ENCODE measurements at regions not wholly inside any gene's neighbourhood (a gene's known extent, or its start where the extent isn't known, plus 50 kb on each side); places are given as distances from the start of the nearest gene placed in this dataset.

DNA sequence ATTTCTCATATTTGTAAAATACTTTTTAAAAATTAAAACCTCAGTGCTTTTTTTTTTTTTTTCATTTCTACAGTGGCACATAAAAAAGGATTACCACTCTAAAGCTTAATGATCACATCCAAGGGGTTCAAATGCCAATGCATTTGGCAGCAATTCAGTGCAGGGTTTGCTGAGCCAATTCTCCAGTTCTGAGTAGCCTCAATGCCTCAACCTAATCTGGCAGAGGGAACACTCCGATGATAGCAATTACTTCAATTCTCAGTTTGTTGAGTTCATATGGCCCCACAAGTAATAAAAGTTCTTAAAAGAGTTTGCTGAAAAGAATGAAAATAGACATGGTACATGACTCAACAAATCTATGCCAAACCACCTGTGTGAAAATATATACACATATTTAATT is 79.3 kb upstream of the RBMS3 start:
- no peak for DNase-seq

DNA sequence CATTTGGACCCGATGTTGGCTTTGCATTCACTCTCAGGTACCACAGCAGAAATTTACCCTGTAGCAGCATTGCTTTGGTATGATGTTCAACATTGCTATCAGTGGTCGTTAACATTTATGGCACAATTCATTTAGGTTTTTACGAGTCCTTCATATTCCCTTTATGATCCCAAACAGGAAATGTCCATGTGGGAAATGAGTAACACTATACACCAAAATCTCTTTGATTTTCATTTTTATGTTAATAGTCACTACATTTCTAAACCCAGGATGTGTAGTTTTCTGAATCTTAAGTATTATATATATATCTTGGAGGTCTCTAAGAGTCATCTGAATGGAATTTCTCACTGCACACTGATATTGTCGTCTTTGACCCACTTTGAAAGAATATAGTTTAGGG is 78.5 kb upstream of the RBMS3 start:
- no peak for DNase-seq

DNA sequence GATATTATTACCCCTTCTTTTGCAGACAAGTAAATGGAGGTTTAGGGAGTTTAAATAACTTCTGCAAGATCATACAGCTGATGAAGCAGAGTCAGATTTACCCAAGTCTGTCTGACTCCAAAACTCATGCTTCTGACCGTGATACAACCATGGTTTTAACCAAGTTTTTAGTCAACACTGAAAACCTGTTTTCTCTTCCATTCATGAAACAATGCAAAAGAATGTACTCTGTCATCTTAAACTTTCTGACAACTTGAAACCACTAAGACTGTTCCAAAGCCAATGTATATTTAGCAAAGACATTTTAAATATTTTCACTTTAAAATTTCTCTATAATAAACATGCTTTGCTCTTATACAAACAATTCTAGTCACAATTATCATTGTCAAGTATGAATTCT is 77.0 kb upstream of the RBMS3 start:
- DNase-seq, result no peak

DNA sequence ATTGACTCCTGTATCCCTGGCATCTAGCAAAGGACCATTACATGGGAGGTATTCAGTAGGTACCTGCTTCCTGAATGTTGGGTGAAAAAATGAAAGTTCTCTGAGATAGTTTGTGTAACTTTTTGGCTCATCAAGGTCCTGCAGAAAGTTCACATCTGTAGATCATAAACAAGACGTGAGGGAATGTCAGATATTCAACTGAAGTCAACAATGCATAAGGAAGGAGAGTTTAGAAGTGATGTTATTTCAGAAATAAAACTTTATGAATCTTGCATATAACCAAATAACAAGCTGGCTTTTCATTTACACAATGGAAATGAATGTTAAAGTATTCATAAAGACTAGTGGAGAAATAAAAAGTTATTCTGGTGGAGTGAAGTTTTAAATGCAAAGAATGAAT is 73.4 kb upstream of the RBMS3 start:
- DNase-seq, result no peak

DNA sequence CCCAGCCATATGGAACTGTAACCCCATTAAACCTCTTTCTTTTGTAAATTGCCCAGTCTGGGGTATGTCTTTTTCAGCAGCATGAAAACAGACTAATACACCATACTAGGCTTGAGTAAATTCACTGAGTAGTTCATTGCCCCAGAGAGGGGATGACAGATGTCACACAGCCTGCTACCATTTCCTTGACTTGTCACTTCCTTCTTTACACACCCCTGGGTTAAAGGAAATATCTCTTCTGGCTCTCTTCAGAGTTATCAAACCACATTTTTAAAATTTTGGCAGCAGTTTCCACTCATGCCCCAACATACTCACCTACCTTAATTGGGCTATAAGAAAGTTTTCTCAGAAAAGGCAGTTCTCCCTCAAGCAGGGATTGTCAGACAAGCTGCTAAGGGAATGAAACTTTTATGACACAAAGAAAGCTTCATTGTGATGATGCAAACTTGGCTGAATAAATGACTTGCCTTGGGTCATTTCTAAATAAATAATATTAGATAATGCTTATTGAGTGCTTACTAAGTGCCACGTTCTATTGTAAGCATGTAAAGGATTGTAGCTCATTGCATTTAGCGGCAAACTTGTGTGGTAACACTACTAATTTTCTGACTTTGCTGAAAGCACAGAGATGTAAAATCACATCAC is 68.0 kb upstream of the RBMS3 start:
- DNase-seq, result no peak

DNA sequence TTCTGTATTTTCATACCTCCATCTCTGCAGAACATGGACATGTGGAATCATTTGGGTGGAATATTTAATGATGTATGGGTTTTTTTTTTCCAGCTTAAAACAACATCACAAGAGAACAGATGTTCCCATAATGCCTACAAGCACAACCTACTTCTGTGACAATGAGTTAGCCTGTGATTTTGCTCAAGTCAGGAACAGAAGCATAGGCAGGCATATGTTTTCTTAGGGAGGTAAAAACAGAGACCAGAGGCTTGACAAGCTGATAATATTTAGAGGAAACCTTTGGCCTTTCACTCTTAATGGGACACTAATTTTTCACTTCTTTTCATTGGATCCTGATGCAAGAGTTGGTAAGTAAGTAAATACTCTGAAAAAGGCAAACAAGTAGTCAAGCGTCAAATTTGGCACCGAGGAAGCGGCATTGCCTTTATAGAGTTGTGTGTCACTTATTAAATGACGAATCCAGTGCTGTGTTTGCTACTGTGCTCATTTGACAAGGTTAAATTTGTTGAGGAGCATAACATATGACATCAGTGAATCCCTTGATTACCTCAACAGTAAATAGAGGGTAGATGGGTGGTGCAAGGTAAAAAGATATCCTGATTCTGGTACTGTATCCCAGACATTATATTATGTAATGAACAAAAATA is 66.7 kb upstream of the RBMS3 start:
- DNase-seq, result no peak

DNA sequence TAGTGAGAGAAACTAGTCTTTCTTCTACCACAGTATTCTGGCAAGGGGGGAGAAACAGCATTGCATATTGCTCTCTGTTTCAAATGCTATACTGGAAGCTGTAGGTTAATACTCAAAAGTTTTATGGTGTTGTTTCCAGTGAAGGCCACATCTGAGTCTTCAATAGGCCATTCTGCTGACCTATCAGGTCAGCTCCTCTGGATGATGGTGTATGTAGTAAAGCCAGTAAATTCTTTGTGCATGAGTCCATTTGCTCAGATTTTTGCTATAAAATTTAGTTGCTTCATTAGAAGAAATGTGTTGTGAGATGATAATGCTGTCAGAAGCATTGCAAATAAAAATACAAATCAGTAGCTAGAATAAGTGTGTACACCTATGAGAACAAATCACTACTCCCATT is 64.9 kb upstream of the RBMS3 start:
- DNase-seq, result no peak

DNA sequence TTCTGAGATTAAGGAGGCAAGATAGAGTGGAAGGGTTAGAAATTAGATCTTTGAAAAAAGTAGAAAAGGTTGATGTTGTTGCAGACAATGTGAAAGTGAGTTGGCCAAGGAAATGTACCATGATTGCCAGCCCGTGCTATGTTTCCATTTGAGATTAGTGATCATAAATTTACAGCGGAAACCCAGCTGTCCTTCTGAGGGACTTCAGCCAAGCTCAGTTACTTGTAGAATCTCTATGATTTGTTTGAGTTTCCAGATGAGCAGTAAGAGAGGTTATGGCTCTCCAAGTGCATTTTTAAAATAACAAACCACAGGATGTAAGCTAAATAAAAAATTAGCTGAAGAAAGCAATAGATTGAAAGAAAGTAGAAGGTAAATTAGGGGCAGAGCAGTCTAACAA is 54.2 kb upstream of the RBMS3 start:
- DNase-seq, result no peak

DNA sequence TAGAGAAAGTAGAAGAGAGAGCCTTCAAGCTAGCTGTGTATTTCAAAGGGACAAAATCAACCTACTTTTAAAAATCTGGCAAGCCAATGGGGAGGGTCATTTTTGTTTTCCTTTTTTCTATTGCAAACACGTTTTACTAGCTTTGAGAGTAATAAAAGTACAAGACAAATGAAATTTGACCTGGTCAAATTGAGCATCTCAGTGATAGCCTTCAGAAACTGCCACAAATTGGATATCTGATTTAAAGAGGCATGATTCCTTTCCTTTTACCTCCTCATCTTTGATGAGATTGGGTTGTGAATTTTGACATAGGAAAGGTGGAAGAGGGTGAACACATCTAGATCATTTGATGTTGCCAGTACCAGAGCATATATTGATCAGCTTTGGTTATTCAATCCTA is 53.6 kb upstream of the RBMS3 start:
- no peak for DNase-seq

Data from CD4-positive, alpha-beta T cell treated with Interferon alpha-2 for 1 hour (primary cell).